ENCODE measurements at regions not wholly inside any gene's neighbourhood (a gene's known extent, or its start where the extent isn't known, plus 50 kb on each side); places are given as distances from the start of the nearest gene placed in this dataset.

DNA sequence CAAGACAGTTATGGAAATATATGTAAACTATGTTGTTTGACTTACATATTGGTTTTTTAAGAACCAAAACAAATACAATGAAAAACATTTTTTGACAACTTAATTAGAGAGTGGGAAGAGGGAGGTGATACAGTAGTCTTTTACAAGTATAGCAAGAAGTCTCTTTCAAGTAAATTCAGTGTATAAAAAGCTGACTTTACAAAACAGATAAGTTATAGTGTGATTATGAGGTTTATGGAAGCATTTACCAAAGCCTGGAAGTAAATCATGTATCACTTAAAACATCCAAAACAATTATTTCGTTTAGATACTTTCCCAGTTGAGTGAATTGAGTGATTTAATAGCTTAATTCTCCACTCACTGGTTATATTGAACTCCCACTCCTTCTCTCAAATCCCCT lies 66.7 kb upstream of the SLC4A10 start:
- no peak for FAIRE-seq
- Histone ChIP-seq H3K9ac (replicated peaks; ENCODE audit: extremely low read depth, insufficient read depth, low read length) (no peak overlapping the region), H2AFZ (ENCODE audit: low read depth, low read length) (no peak overlapping the region), H3K27ac (ENCODE audit: insufficient read depth, low read depth, low read length) (no peak overlapping the region), H3K4me3 (replicated peaks in 1 of 3; ENCODE audit: insufficient read depth in 1 of 3, low read depth in 1 of 3, low read length in 3 of 3) (no peak overlapping the region), H3K79me2 (ENCODE audit: control insufficient read depth, insufficient read depth, low read length) (no peaks in the 10 kb centered on the region), H3K9me1 (replicated peaks; ENCODE audit: control insufficient read depth, extremely low read depth, insufficient read depth, low read length) (no peaks in the 10 kb centered on the region), H4K20me1 (replicated peaks; ENCODE audit: control insufficient read depth, extremely low read depth, insufficient read depth, low read length) (no peaks in the 10 kb centered on the region), H3K9me3 (replicated peaks; ENCODE audit: control insufficient read depth, insufficient read depth, low read length) (no peaks in the 10 kb centered on the region), H3K4me1 (ENCODE audit: control insufficient read depth, extremely low read depth, insufficient read depth, low read length) (no peaks in the 10 kb centered on the region), H3K27me3 (ENCODE audit: control insufficient read depth in 2 of 2, insufficient read depth in 2 of 2, low read length in 2 of 2) (peaks cover 0 to 8% of the 10 kb centered on the region in 2 experiments), H3K4me2 (ENCODE audit: insufficient read depth, low read length) (no peak overlapping the region), H3K36me3 (ENCODE audit: control insufficient read depth in 2 of 2, extremely low read depth in 1 of 2, insufficient read depth in 2 of 2, low read length in 2 of 2) (no peaks in the 10 kb centered on the region)
- intact Hi-C loops (cut with micrococcal nuclease) = no loop called here
- no TSS peak for BruUV-seq (replicated peaks)
- POLR2A ChIA-PET = no interaction called here
- DNase-seq (ENCODE audit: low read depth, low spot score) = no peak
- no peak for TF ChIP-seq POLR2AphosphoS5 (IDR thresholded peaks at IDR 0.05; ENCODE audit: insufficient read depth, low read depth, low read length)
- TF ChIP-seq EZH2 (IDR thresholded peaks at IDR 0.05; ENCODE audit: borderline replicate concordance, low read depth, low read length, severe bottlenecking) = no peak
- no peak for TF ChIP-seq JUN (IDR thresholded peaks at IDR 0.05; ENCODE audit: borderline replicate concordance, insufficient read depth, insufficient read length, low read depth)
- no peak for TF ChIP-seq GATA2 (IDR thresholded peaks at IDR 0.05; ENCODE audit: insufficient read depth, insufficient read length, low read depth, low read length)
- TF ChIP-seq MYC (IDR thresholded peaks at IDR 0.05; ENCODE audit: low read depth, low read length) = no peak
- TF ChIP-seq FOS (IDR thresholded peaks at IDR 0.05; ENCODE audit: borderline replicate concordance, insufficient read depth, low read length) = no peak
- TF ChIP-seq, protein P1, sequence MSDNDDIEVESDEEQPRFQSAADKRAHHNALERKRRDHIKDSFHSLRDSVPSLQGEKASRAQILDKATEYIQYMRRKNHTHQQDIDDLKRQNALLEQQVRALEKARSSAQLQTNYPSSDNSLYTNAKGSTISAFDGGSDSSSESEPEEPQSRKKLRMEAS (IDR thresholded peaks at IDR 0.05; ENCODE audit: insufficient read depth, insufficient read length) = no peak
- TF ChIP-seq POLR2A (IDR thresholded peaks at IDR 0.05; ENCODE audit: low read depth, low read length) = no peak
- TF ChIP-seq, protein P2, sequence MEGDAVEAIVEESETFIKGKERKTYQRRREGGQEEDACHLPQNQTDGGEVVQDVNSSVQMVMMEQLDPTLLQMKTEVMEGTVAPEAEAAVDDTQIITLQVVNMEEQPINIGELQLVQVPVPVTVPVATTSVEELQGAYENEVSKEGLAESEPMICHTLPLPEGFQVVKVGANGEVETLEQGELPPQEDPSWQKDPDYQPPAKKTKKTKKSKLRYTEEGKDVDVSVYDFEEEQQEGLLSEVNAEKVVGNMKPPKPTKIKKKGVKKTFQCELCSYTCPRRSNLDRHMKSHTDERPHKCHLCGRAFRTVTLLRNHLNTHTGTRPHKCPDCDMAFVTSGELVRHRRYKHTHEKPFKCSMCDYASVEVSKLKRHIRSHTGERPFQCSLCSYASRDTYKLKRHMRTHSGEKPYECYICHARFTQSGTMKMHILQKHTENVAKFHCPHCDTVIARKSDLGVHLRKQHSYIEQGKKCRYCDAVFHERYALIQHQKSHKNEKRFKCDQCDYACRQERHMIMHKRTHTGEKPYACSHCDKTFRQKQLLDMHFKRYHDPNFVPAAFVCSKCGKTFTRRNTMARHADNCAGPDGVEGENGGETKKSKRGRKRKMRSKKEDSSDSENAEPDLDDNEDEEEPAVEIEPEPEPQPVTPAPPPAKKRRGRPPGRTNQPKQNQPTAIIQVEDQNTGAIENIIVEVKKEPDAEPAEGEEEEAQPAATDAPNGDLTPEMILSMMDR (IDR thresholded peaks at IDR 0.05; ENCODE audit: extremely low read depth in 1 of 2, insufficient read depth in 1 of 2, low read depth in 1 of 2, low read length in 2 of 2) = no peak
- CTCF ChIA-PET = no interaction called here
- dilution Hi-C loops (cut with MboI; ENCODE audit: extremely low pct_ligation_motif_present, low sequenced_read_pairs) = no loop called here
